ENCODE measurements at regions not wholly inside any gene's neighbourhood (a gene's known extent, or its start where the extent isn't known, plus 50 kb on each side); places are given as distances from the start of the nearest gene placed in this dataset.

DNA sequence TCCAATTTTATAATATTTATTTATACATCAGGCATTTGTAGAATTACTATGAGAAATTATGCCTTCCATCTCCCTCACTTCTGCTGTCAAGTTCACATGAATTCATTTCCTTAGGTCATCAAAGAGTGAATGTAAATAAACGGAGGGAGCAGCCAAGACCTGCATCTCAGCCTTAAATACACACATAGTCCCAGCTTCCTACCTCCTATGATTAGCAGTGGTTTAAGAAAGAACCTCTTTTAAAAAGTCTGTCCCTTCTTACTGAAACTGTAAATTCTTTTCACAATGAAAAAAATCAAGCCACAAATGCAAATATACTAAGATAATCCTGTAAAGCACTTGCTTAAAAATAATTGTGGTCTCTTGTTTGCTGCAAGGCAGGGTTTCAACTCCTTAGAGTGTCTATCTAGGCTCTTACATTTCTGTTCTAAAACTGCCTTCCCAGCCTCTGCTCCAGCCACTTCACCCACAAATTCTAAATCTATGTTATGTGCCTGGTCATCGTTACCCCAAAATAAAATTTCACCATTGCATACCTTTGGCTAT is 532.7 kb upstream of the FSHR start:
- no peak overlapping the region for H2AFZ ChIP-seq (ENCODE audit: control insufficient read depth, low read length)
- H3K27me3 ChIP-seq (ENCODE audit: control insufficient read depth, extremely low read depth, insufficient read depth, low read length) = no peaks in the 10 kb centered on the region
- no peaks in the 10 kb centered on the region for H4K20me1 ChIP-seq (ENCODE audit: control insufficient read depth, extremely low read depth, insufficient read depth, low read length)
- H3K9ac ChIP-seq (ENCODE audit: control insufficient read depth, extremely low read depth, insufficient read depth, low read length) = no peak overlapping the region
- H3K27ac ChIP-seq (ENCODE audit: control insufficient read depth, insufficient read depth, low read length) = no peak overlapping the region
- no peaks in the 10 kb centered on the region for H3K4me1 ChIP-seq (ENCODE audit: control insufficient read depth, extremely low read depth, insufficient read depth, low read length)
- dilution Hi-C loops (cut with MboI; ENCODE audit: extremely low pct_ligation_motif_present, low sequenced_read_pairs) = no loop called here
- H3K4me2 ChIP-seq (ENCODE audit: control insufficient read depth, extremely low read depth, insufficient read depth, low read depth, low read length) = no peak overlapping the region
- no peak overlapping the region for H3K4me3 ChIP-seq (ENCODE audit: control insufficient read depth in 2 of 3, extremely low read depth in 1 of 3, insufficient read depth in 2 of 3, low read depth in 1 of 3, low read length in 3 of 3)
- no peak for DNase-seq (ENCODE audit: low read depth, low spot score)
- no peaks in the 10 kb centered on the region for H3K9me3 ChIP-seq (ENCODE audit: control insufficient read depth, low read depth, low read length)
- no peaks in the 10 kb centered on the region for H3K36me3 ChIP-seq (ENCODE audit: control insufficient read depth in 2 of 2, extremely low read depth in 1 of 2, insufficient read depth in 2 of 2, low read length in 2 of 2)
- no peak for FAIRE-seq
- TF ChIP-seq EZH2 (IDR thresholded peaks at IDR 0.05; ENCODE audit: low read length) = no peak
- TF ChIP-seq, protein P1, sequence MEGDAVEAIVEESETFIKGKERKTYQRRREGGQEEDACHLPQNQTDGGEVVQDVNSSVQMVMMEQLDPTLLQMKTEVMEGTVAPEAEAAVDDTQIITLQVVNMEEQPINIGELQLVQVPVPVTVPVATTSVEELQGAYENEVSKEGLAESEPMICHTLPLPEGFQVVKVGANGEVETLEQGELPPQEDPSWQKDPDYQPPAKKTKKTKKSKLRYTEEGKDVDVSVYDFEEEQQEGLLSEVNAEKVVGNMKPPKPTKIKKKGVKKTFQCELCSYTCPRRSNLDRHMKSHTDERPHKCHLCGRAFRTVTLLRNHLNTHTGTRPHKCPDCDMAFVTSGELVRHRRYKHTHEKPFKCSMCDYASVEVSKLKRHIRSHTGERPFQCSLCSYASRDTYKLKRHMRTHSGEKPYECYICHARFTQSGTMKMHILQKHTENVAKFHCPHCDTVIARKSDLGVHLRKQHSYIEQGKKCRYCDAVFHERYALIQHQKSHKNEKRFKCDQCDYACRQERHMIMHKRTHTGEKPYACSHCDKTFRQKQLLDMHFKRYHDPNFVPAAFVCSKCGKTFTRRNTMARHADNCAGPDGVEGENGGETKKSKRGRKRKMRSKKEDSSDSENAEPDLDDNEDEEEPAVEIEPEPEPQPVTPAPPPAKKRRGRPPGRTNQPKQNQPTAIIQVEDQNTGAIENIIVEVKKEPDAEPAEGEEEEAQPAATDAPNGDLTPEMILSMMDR (optimal IDR thresholded peaks at IDR 0.05 in 1 of 3, IDR thresholded peaks at IDR 0.05 in 1 of 3, conservative IDR thresholded peaks at IDR 0.05 in 1 of 3; ENCODE audit: extremely low read depth in 1 of 3, insufficient read depth in 2 of 3, low read length in 3 of 3) = no peak
- H3K79me2 ChIP-seq (ENCODE audit: control insufficient read depth, insufficient read depth, low read length) = no peaks in the 10 kb centered on the region
- no peaks in the 10 kb centered on the region for H3K9me1 ChIP-seq (ENCODE audit: control insufficient read depth, extremely low read depth, insufficient read depth, low read length)

DNA sequence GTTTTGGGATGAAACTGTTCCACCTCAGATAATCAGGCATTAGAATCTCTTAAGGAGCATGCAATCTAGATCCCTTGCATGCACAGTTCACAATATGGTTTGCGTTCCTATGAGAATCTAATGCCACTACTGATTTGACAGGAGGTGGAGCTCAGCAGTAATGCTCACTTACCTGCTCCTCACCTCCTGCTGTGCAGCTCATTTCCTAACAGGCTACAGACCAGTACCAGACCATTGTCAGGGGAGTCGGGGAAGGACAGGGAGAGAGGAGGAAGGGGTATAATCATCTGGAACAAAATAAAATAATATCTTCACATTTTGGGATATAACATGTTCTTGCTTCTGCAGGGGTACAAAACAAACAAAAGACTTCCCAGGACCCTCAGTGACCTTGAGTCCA is 532.0 kb upstream of the FSHR start:
- Histone ChIP-seq H2AFZ (ENCODE audit: control insufficient read depth, low read length) (no peak overlapping the region), H3K79me2 (ENCODE audit: control insufficient read depth, insufficient read depth, low read length) (no peaks in the 10 kb centered on the region), H3K27ac (ENCODE audit: control insufficient read depth, insufficient read depth, low read length) (no peak overlapping the region), H3K9me1 (ENCODE audit: control insufficient read depth, extremely low read depth, insufficient read depth, low read length) (no peaks in the 10 kb centered on the region), H3K4me1 (ENCODE audit: control insufficient read depth, extremely low read depth, insufficient read depth, low read length) (no peaks in the 10 kb centered on the region), H3K4me3 (ENCODE audit: control insufficient read depth in 2 of 3, extremely low read depth in 1 of 3, insufficient read depth in 2 of 3, low read depth in 1 of 3, low read length in 3 of 3) (no peak overlapping the region), H3K9ac (ENCODE audit: control insufficient read depth, extremely low read depth, insufficient read depth, low read length) (no peak overlapping the region), H4K20me1 (ENCODE audit: control insufficient read depth, extremely low read depth, insufficient read depth, low read length) (no peaks in the 10 kb centered on the region), H3K4me2 (ENCODE audit: control insufficient read depth, extremely low read depth, insufficient read depth, low read depth, low read length) (no peak overlapping the region), H3K27me3 (ENCODE audit: control insufficient read depth, extremely low read depth, insufficient read depth, low read length) (no peaks in the 10 kb centered on the region), H3K36me3 (ENCODE audit: control insufficient read depth in 2 of 2, extremely low read depth in 1 of 2, insufficient read depth in 2 of 2, low read length in 2 of 2) (no peaks in the 10 kb centered on the region), H3K9me3 (ENCODE audit: control insufficient read depth, low read depth, low read length) (no peaks in the 10 kb centered on the region)
- DNase-seq (ENCODE audit: low read depth, low spot score) (no peak), FAIRE-seq (no peak)
- TF ChIP-seq, protein P1 (optimal IDR thresholded peaks at IDR 0.05 in 1 of 3, IDR thresholded peaks at IDR 0.05 in 1 of 3, conservative IDR thresholded peaks at IDR 0.05 in 1 of 3; ENCODE audit: extremely low read depth in 1 of 3, insufficient read depth in 2 of 3, low read length in 3 of 3) = no peak
- TF ChIP-seq EZH2 (IDR thresholded peaks at IDR 0.05; ENCODE audit: low read length) = no peak
- dilution Hi-C loops (cut with MboI; ENCODE audit: extremely low pct_ligation_motif_present, low sequenced_read_pairs) = no loop called here
